IMR-90 (cell line): ENCODE measurements at regions not wholly inside any gene's neighbourhood (a gene's known extent, or its start where the extent isn't known, plus 50 kb on each side); places are given as distances from the start of the nearest gene placed in this dataset.

Experiments used
- ATAC-seq: fragments of 200-7000 bp; cut with Tn5 transposase; 2 replicates; pipeline ENCODE4 v1.9.1; 2020; ENCODE audit warnings: low read depth, mild to moderate bottlenecking, moderate library complexity
- BruUV-seq: library from RNA; stranded (reverse); fragments of 400-500 nt; replicated peaks from 2 replicates; lab custom pipeline; 2021; lab: Mats Ljungman, UMichigan
- CTCF ChIA-PET: fragments of 300-600 bp; formaldehyde crosslinking; extraction: SDS; loops from one replicate; lab custom pipeline; 2021; ENCODE audit warnings: antibody characterized with exemption; lab: Yijun Ruan, JAX
- POLR2A ChIA-PET: fragments of 300-600 bp; sonication (Branson Sonifier 250); formaldehyde crosslinking; loops from one replicate; lab custom pipeline; 2022; ENCODE audit warnings: antibody characterized with exemption; ENCODE audit not compliant: unreplicated experiment; lab: Charles Lee
- DNase-seq: peaks from one replicate; pipeline ENCODE4 v3.0.0; 2013
- H2AFZ ChIP-seq: replicated peaks from 2 replicates; pipeline ENCODE3; 2013; ENCODE audit warnings: low read length, mild to moderate bottlenecking; ENCODE audit not compliant: poor library complexity
- H2AK5ac ChIP-seq: 2 replicates; pipeline ENCODE4 v1.6.1; 2013; ENCODE audit warnings: low read depth, low read length, inconsistent platforms
- H2AK9ac ChIP-seq: replicated peaks from 2 replicates; pipeline ENCODE3; 2013; ENCODE audit warnings: mild to moderate bottlenecking, low read depth, low read length, moderate library complexity; ENCODE audit not compliant: poor library complexity
- H2BK120ac ChIP-seq: 2 replicates; pipeline ENCODE4 v1.6.1; 2013; ENCODE audit warnings: low read depth, low read length, inconsistent platforms
- H2BK15ac ChIP-seq: 3 replicates; pipeline ENCODE4 v1.6.1; 2013; ENCODE audit warnings: low read depth, low read length, inconsistent platforms
- H2BK20ac ChIP-seq: 2 replicates; pipeline ENCODE4 v1.6.1; 2013; ENCODE audit warnings: low read depth, mild to moderate bottlenecking, inconsistent platforms, low read length, moderate library complexity
- H2BK5ac ChIP-seq: 2 replicates; pipeline ENCODE4 v1.6.1; 2013; ENCODE audit warnings: mild to moderate bottlenecking, low read depth, low read length, inconsistent platforms; ENCODE audit not compliant: poor library complexity, severe bottlenecking
- H3K14ac ChIP-seq: replicated peaks from 2 replicates; pipeline ENCODE4 v1.6.1; 2013; ENCODE audit warnings: low read depth, low read length, inconsistent platforms
- H3K18ac ChIP-seq: 2 replicates; pipeline ENCODE4 v1.6.1; 2013; ENCODE audit warnings: low read depth, low read length, control low read depth
- H3K23ac ChIP-seq: 2 replicates; pipeline ENCODE4 v1.6.1; 2013; ENCODE audit warnings: low read depth, low read length, inconsistent platforms
- H3K27ac ChIP-seq: 2 replicates; pipeline ENCODE4 v1.5.1; 2013; ENCODE audit warnings: mild to moderate bottlenecking, control low read depth, low read length; ENCODE audit not compliant: insufficient read depth
- H3K27me3 ChIP-seq: 2 replicates; pipeline ENCODE4 v1.6.1; 2013; ENCODE audit warnings: low read length; ENCODE audit not compliant: control insufficient read depth, insufficient read depth
- H3K36me3 ChIP-seq: 2 replicates; pipeline ENCODE4 v1.6.1; 2013; ENCODE audit warnings: low read length, mixed read lengths; ENCODE audit not compliant: control insufficient read depth, insufficient read depth
- H3K4ac ChIP-seq: 2 replicates; pipeline ENCODE4 v1.6.1; 2013; ENCODE audit warnings: low read depth, low read length, inconsistent platforms
- H3K4me1 ChIP-seq: 2 replicates; pipeline ENCODE4 v1.6.1; 2013; ENCODE audit warnings: low read length, mixed read lengths; ENCODE audit not compliant: control insufficient read depth, insufficient read depth
- H3K4me2 ChIP-seq: 2 replicates; pipeline ENCODE4 v1.6.1; 2013; ENCODE audit warnings: low read depth, mild to moderate bottlenecking, control low read depth, low read length, moderate library complexity
- H3K4me3 ChIP-seq: 2 replicates; pipeline ENCODE4 v1.5.1; 2013; ENCODE audit warnings: low read depth, mild to moderate bottlenecking, control low read depth, low read length, moderate library complexity; ENCODE audit not compliant: insufficient read depth
- H3K56ac ChIP-seq: 2 replicates; pipeline ENCODE4 v1.6.1; 2013; ENCODE audit warnings: low read length, inconsistent platforms; ENCODE audit not compliant: insufficient read depth; ENCODE audit errors: extremely low read depth
- H3K79me1 ChIP-seq, 2 experiments: 2 replicates each; pipeline ENCODE4 v1.6.1; 2013; ENCODE audit warnings: low read length in 2 of 2, inconsistent platforms in 1 of 2, low read depth in 1 of 2
- H3K9ac ChIP-seq: 2 replicates; pipeline ENCODE4 v1.6.1; 2013; ENCODE audit warnings: low read depth, low read length, control low read depth
- H3K9me1 ChIP-seq: 2 replicates; pipeline ENCODE4 v1.6.1; 2013; ENCODE audit warnings: low read length, inconsistent platforms; ENCODE audit not compliant: insufficient read depth
- H3K9me3 ChIP-seq: 2 replicates; pipeline ENCODE4 v1.6.1; 2013; ENCODE audit warnings: low read length; ENCODE audit not compliant: control insufficient read depth, insufficient read depth
- H4K20me1 ChIP-seq: 2 replicates; pipeline ENCODE4 v1.6.1; 2013; ENCODE audit warnings: low read length, inconsistent platforms; ENCODE audit not compliant: insufficient read depth
- H4K5ac ChIP-seq: 2 replicates; pipeline ENCODE4 v1.6.1; 2013; ENCODE audit warnings: mild to moderate bottlenecking, low read depth, low read length, control low read depth
- H4K8ac ChIP-seq, 2 experiments: 2 replicates each; pipeline ENCODE4 v1.6.1; 2013; ENCODE audit warnings: low read depth in 2 of 2, low read length in 2 of 2, control low read depth in 1 of 2, inconsistent platforms in 1 of 2
- H4K91ac ChIP-seq: 2 replicates; pipeline ENCODE4 v1.6.1; 2013; ENCODE audit warnings: low read depth, low read length, inconsistent platforms; ENCODE audit not compliant: insufficient read depth
- CEBPB ChIP-seq: IDR thresholded peaks from 2 replicates; pipeline ENCODE4 v1.6.1; 2012; ENCODE audit warnings: low read depth, low read length, improper control_type of control experiment
- CHD1 ChIP-seq: IDR thresholded peaks from 2 replicates; pipeline ENCODE4 v1.6.1; 2012; ENCODE audit warnings: low read depth, low read length, improper control_type of control experiment
- ELK1 ChIP-seq: fragments of 150-350 bp; IDR thresholded peaks from 2 replicates; pipeline ENCODE4 v1.6.1; 2016; ENCODE audit warnings: low read depth, mild to moderate bottlenecking, low read length, moderate library complexity, borderline replicate concordance
- FOS ChIP-seq: fragments of 150-350 bp; IDR thresholded peaks from 2 replicates; pipeline ENCODE4 v1.6.1; 2016; ENCODE audit warnings: low read depth, low read length
- MAFK ChIP-seq: IDR thresholded peaks from 2 replicates; pipeline ENCODE4 v1.6.1; 2012; ENCODE audit warnings: low read depth, low read length, improper control_type of control experiment
- NFE2L2 ChIP-seq: fragments of 150-350 bp; IDR thresholded peaks from 2 replicates; pipeline ENCODE4 v1.6.1; 2016; ENCODE audit warnings: low read depth, mild to moderate bottlenecking, low read length
- USF2 ChIP-seq: fragments of 150-350 bp; IDR thresholded peaks from 2 replicates; pipeline ENCODE4 v1.6.1; 2017; ENCODE audit warnings: mild to moderate bottlenecking, antibody characterized with exemption, low read length, low read depth
- WGBS, 2 experiments: methylation state at CpG; one replicate each; pipeline versions ENCODE4 v1.1.5 to v1.1.7; 2013; ENCODE audit warnings: missing lambda C conversion rate in 2 of 2; ENCODE audit not compliant: insufficient read length in 1 of 2; ENCODE audit errors: extremely low coverage in 2 of 2; 5-methylcytosine and 5-hydroxymethylcytosine counted together
- dilution Hi-C: fragments of 300-500 bp; cut with HindIII; formaldehyde crosslinking; loops from one replicate; pipeline ENCODE4 v1.14.3; 2018; ENCODE audit warnings: low sequenced_read_pairs; ENCODE audit not compliant: unreplicated experiment
- in situ Hi-C: fragments of 300-500 bp; cut with MboI; formaldehyde crosslinking; loops from 3 replicates; pipeline ENCODE4 v1.14.3; 2019; ENCODE audit warnings: low sequenced_read_pairs, inconsistent platforms, mixed read lengths
- intact Hi-C: fragments of 100-400 bp; cut with micrococcal nuclease; formaldehyde crosslinking; loops from 2 replicates; pipeline ENCODE4 v1.10.0; 2022
- TF ChIP-seq, protein P1 (sequence below): conservative IDR thresholded peaks from 2 replicates; pipeline ENCODE4 v1.5.1; 2012; ENCODE audit warnings: mild to moderate bottlenecking, low read depth, low read length, improper control_type of control experiment

- no peak overlapping the region for H2BK20ac ChIP-seq
- no peaks in the 10 kb centered on the region for H3K79me1 ChIP-seq
- in situ Hi-C loops, result no loop called here
- no CpG with 5 or more reads among the region's 3 CpGs for WGBS, 2 experiments
- H3K27ac ChIP-seq, result no peak overlapping the region
- no peak overlapping the region for H3K4me2 ChIP-seq
- DNase-seq, result peak; percentile 19
- ATAC-seq, result no peak
- H2BK15ac ChIP-seq, result no peak overlapping the region
- H3K14ac ChIP-seq, result no peak overlapping the region
- H3K4ac ChIP-seq, result no peak overlapping the region
- H3K4me3 ChIP-seq, result no peak overlapping the region
- H4K5ac ChIP-seq, result no peak overlapping the region
- peaks cover 5% of the 10 kb centered on the region for H3K4me1 ChIP-seq
- no peak overlapping the region for H2BK5ac ChIP-seq
- dilution Hi-C loops, result no loop called here
- no peaks in the 10 kb centered on the region for H3K36me3 ChIP-seq
- H3K18ac ChIP-seq, result no peak overlapping the region
- no peak overlapping the region for H3K56ac ChIP-seq
- ChIA-PET POLR2A (no interaction called here), CTCF (interaction anchor here (0.7 kb wide), 1 partner anchor 51 kb away, joined by 3 read pairs; no protein-coding TSS in a partner anchor)
- no peaks in the 10 kb centered on the region for H3K27me3 ChIP-seq
- no peak overlapping the region for H4K8ac ChIP-seq
- H3K9me3 ChIP-seq, result no peaks in the 10 kb centered on the region
- no peaks in the 10 kb centered on the region; the same call in 1 of the 2 replicates for H4K20me1 ChIP-seq
- no peak overlapping the region for H2BK120ac ChIP-seq
- TF ChIP-seq USF2, result no peak
- TF ChIP-seq MAFK, result no peak
- TF ChIP-seq ELK1, result no peak
- TF ChIP-seq NFE2L2, result no peak
- no peak for TF ChIP-seq FOS
- TF ChIP-seq, protein P1, sequence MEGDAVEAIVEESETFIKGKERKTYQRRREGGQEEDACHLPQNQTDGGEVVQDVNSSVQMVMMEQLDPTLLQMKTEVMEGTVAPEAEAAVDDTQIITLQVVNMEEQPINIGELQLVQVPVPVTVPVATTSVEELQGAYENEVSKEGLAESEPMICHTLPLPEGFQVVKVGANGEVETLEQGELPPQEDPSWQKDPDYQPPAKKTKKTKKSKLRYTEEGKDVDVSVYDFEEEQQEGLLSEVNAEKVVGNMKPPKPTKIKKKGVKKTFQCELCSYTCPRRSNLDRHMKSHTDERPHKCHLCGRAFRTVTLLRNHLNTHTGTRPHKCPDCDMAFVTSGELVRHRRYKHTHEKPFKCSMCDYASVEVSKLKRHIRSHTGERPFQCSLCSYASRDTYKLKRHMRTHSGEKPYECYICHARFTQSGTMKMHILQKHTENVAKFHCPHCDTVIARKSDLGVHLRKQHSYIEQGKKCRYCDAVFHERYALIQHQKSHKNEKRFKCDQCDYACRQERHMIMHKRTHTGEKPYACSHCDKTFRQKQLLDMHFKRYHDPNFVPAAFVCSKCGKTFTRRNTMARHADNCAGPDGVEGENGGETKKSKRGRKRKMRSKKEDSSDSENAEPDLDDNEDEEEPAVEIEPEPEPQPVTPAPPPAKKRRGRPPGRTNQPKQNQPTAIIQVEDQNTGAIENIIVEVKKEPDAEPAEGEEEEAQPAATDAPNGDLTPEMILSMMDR, result no peak
- no peak for TF ChIP-seq CEBPB
- no peak for TF ChIP-seq CHD1
- intact Hi-C loops, result no loop called here
- H2AK9ac ChIP-seq, result no peak overlapping the region
- no peak overlapping the region for H2AFZ ChIP-seq
- no peak overlapping the region for H2AK5ac ChIP-seq
- no peak overlapping the region for H4K91ac ChIP-seq
- BruUV-seq, result no TSS peak
- H3K23ac ChIP-seq, result no peak overlapping the region
- peaks cover 5% of the 10 kb centered on the region for H3K9me1 ChIP-seq
- H3K9ac ChIP-seq, result no peak overlapping the region
These were observed 145.4 kb downstream of the MTX2 start for GRCh38 chr2:176414641-176415040.
